Thyroid gland (tissue), 4 donors: ENCODE measurements at regions not wholly inside any gene's neighbourhood (a gene's known extent, or its start where the extent isn't known, plus 50 kb on each side); places are given as distances from the start of the nearest gene placed in this dataset.

ENCODE experiments used
- DNase-seq, 2 donors: peaks; one replicate each; pipeline ENCODE4 v3.0.0-alpha.2; 2019
- H3K27ac ChIP-seq, 3 donors: fragments of 200-600 bp; sonication (generic); 1 replicate in 2 of 3; 2 replicates in 1 of 3; pipeline ENCODE4 v1.5.1; 2016 to 2019; ENCODE audit warnings: mild to moderate bottlenecking in 1 of 3, moderate library complexity in 1 of 3
- H3K27me3 ChIP-seq: fragments of 200-600 bp; sonication (generic); one replicate; pipeline ENCODE4 v1.5.1; 2019
- H3K36me3 ChIP-seq, 2 donors: fragments of 200-600 bp; sonication (generic); one replicate each; pipeline ENCODE4 v1.5.1; 2016 to 2019
- H3K4me1 ChIP-seq, 2 donors: fragments of 200-600 bp; sonication (generic); one replicate each; pipeline ENCODE4 v1.5.1; 2017 to 2019
- H3K4me3 ChIP-seq, 3 donors: fragments of 200-600 bp; sonication (generic); replicated peaks in 1 of 3; 1 replicate in 2 of 3; 2 replicates in 1 of 3; pipeline ENCODE4 v1.5.1; 2016; ENCODE audit warnings: mild to moderate bottlenecking in 1 of 3
- H3K9me3 ChIP-seq: fragments of 200-600 bp; sonication (generic); one replicate; pipeline ENCODE4 v1.5.1; 2017
- CTCF ChIP-seq, 6 experiments: fragments of 200-600 bp in 3 of 6; fragments of 450-650 bp in 3 of 6; sonication (generic) in 3 of 6; IDR thresholded peaks; one replicate each; pipeline ENCODE4 v1.5.1; 2016 to 2019; ENCODE audit warnings: antibody characterized with exemption in 6 of 6, mild to moderate bottlenecking in 2 of 6, inconsistent platforms in 1 of 6, moderate library complexity in 1 of 6
- POLR2A ChIP-seq, 2 donors: fragments of 450-650 bp; IDR thresholded peaks; one replicate each; pipeline ENCODE4 v1.6.1; 2017; ENCODE audit warnings: antibody characterized with exemption in 2 of 2, mild to moderate bottlenecking in 2 of 2, moderate library complexity in 1 of 2
- WGBS, 2 donors: methylation state at CpG; one replicate each; pipeline ENCODE4 v1.1.5; 2017; 5-methylcytosine and 5-hydroxymethylcytosine counted together
- intact Hi-C: fragments of 100-400 bp; cut with DNase I; formaldehyde crosslinking; loops from one replicate; pipeline ENCODE4 v1.15.1; 2023

DNA sequence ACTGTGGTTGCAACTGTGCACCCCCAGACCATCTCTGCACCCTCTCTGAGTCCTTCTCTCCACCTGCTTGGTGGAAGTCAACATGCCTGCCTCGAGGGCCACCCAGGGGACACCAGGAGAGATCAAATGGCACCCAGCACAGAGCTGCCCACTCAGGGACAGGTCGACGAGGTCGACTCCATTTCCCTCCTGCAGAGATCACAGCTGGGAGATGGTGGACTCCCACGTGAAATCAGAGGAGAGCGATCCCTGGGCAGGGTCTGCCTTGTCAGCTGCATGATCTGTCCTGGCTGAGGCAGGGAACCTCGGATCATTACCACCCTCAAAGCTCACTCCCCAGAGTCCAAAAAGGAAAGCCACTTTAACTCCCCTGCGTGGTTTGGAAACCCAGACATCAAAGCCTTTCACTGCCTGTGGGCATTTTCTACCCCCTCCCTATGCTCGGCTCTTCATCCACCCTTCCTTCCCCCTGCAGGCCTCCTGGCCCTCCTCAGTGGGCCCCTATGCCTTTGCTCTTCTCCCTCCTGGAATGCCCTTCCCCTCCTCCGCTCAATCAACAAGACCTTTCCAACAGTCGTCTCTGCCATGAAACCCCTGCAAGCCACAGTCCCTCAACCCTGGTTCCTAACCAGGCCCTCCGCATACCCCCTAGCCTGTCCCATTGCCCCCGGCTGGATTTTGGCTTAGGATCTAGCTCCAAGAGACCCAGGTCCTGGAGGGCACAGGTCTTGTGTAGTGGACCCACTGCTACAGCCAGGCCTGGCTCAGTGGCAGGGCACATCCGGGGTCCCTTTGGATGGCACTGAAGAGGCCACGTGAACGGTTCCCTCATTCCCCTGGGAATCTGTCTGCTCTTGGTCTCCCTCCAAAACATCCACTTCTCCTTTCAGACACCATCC, 103.8 kb upstream of the RPL38 start:
- TF ChIP-seq CTCF (IDR thresholded peaks at IDR 0.05) (no peak), POLR2A (IDR thresholded peaks at IDR 0.05) (no peak)
- Histone ChIP-seq H3K4me1 (no peaks in the 10 kb centered on the region), H3K9me3 (no peaks in the 10 kb centered on the region), H3K27me3 (no peaks in the 10 kb centered on the region), H3K27ac (no peak overlapping the region), H3K4me3 (no peak overlapping the region), H3K36me3 (no peaks in the 10 kb centered on the region)
- WGBS, 2 donors = 57 to 64% methylated on average over 16 of the region's 16 CpGs
- intact Hi-C loops = no loop called here
- DNase-seq = no peak

GRCh38 chr17:74104921-74105320, 98.6 kb upstream of the RPL38 start:
- H3K9me3 ChIP-seq = no peaks in the 10 kb centered on the region
- TF ChIP-seq CTCF (IDR thresholded peaks at IDR 0.05) = no peak
- no peak for TF ChIP-seq POLR2A (IDR thresholded peaks at IDR 0.05)
- intact Hi-C loops = no loop called here
- H3K27me3 ChIP-seq = no peaks in the 10 kb centered on the region
- DNase-seq = no peak
- no peaks in the 10 kb centered on the region for H3K4me1 ChIP-seq
- no peak overlapping the region for H3K27ac ChIP-seq
- no peaks in the 10 kb centered on the region for H3K36me3 ChIP-seq
- WGBS, 2 donors = 75 to 95% methylated on average over 5 of the region's 5 CpGs
- H3K4me3 ChIP-seq = no peak overlapping the region

DNA sequence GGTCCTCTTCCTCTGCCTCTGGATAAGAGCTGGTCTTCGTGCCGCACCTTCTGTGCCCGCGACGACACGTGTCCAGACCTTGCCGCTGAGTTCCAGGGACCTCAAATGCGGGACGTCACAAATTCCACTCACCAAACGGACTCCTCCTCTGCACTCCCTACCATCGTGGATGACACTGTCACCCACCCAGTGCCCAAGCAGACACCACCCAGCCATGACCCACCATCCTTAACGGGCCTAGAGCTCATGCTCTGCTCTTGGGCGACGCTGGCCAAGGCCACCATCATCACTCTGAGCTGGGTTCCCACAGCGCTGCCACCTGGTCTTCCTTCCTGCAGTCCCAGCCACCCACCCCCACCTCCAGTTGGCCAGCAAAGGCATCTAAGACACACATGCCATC, 96.4 kb upstream of the RPL38 start:
- no peak for DNase-seq
- Histone ChIP-seq H3K4me1 (peaks cover 0 to 6% of the 10 kb centered on the region in 2 donors), H3K4me3 (no peak overlapping the region), H3K27me3 (no peaks in the 10 kb centered on the region), H3K36me3 (no peaks in the 10 kb centered on the region), H3K9me3 (no peaks in the 10 kb centered on the region), H3K27ac (no peak overlapping the region)
- TF ChIP-seq POLR2A (IDR thresholded peaks at IDR 0.05) (no peak), CTCF (IDR thresholded peaks at IDR 0.05) (no peak)
- intact Hi-C loops = no loop called here
- 95 to 96% methylated on average over 15 of the region's 15 CpGs for WGBS, 2 donors

DNA sequence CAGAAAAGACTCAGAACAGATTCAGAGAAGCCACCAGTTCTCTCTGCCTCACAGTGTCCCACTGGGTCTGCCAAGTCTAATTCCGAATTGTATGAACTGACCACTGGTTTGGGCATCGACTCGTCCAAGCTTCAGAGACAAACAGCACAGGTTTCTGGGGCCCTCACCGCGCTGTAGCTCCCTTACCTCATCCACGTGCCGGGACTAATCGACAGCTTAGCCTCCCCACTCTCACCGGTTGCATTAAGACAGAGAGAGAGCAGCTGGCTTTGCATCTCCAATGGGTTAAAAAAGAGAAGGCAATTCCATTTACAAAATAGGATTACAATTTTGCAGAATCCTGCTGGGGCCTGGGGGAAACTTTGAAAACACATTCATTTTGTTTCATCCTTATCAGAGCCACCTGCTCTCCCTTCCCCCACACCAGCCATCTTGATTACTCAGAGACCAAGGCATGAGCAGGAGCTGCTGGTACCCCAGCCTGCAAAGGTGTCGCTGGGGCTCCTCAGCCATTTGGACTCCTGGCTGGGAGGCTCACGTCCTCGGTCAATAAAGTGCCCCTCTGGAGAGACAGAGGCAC, 95.3 kb upstream of the RPL38 start:
- intact Hi-C loops = no loop called here

More for the DNA sequence above, 95.3 kb upstream of the RPL38 start:
- H3K4me3 ChIP-seq = no peak overlapping the region
- no peak for DNase-seq
- H3K36me3 ChIP-seq = no peaks in the 10 kb centered on the region
- no peaks in the 10 kb centered on the region for H3K27me3 ChIP-seq
- TF ChIP-seq CTCF (IDR thresholded peaks at IDR 0.05) (no peak), POLR2A (IDR thresholded peaks at IDR 0.05) (no peak)
- 65 to 67% methylated on average over 12 of the region's 12 CpGs for WGBS, 2 donors
- H3K4me1 ChIP-seq = peaks cover 0 to 6% of the 10 kb centered on the region in 2 donors
- H3K27ac ChIP-seq = no peak overlapping the region
- no peaks in the 10 kb centered on the region for H3K9me3 ChIP-seq
